ENCODE measurements at regions not wholly inside any gene's neighbourhood (a gene's known extent, or its start where the extent isn't known, plus 50 kb on each side); places are given as distances from the start of the nearest gene placed in this dataset.
"Not testable (repeated sequence)": the region's sequence is repeated elsewhere in the genome, so short reads cannot be mapped to it uniquely, and the experiment has no call there.

DNA sequence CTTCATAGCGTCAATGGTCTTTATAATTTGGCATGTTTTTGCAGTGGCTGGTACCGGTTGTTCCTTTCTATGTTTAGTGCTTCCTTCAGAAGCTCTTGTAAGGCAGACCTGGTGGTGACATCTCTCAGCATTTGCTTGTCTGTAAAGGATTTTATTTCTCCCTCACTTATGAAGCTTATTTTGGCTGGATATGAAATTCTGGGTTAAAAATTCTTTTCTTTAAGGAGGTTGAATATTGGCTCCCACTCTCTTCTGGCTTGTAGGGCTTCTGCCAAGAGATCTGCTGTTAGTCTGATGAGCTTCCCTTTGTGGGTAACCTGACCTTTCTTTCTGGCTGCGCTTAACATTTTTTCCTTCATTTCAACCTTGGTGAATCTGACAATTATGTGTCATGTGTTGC lies 250.0 kb upstream of the CTNNB1 start:
- not testable (repeated sequence) for DNase-seq

DNA sequence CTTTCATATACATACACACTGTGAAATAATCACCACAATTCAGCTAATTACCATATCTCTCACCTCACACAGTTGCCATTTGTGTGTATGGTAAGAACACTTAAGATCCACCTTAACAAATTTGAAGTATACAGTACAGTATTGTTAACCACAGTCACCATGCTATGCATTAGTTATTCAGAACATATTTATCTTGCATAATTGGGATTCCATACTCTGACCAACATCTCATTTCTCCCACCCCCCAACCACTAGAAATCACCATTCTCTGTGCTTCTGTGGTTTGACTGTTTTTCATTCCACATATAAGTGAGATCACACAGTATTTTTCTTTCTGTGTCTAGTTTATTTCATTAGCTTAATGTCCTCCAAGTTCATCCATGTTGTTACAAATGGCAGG lies 247.7 kb upstream of the CTNNB1 start:
- DNase-seq = no peak

DNA sequence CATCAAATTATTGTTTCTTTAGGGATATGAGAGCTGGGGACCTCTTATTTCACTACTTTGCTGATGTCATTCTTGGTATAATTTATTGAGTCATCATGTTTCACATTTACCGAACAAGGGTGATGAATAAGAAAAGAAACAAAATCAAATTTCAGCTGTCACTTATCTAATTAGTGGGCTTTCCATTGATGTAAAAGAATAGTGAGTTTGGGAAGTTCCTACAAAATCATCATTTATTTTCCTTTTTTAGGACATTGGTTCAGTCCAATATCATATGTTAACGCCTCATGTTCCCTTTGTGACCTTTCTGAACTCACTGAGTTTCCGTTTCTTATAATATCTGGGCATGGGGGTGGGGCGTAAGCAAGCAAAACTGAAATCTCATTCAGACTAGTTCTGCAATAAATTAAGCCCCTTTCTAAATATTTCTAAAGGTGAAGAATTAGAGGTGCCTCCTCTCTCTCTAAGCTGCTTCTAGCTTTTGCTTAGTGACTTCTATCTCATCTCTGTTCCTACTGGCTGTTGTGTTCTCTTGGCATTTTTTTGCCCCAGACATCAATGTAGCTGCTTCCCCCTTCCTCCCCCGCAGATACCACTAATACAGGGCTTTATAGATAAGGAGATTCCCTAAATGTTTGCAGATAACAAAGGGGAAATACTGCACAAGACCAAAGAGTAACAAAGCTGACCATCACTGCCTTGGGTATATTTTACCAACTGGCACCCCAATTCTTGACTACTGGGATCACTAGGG lies 238.0 kb upstream of the CTNNB1 start:
- no peak for DNase-seq

DNA sequence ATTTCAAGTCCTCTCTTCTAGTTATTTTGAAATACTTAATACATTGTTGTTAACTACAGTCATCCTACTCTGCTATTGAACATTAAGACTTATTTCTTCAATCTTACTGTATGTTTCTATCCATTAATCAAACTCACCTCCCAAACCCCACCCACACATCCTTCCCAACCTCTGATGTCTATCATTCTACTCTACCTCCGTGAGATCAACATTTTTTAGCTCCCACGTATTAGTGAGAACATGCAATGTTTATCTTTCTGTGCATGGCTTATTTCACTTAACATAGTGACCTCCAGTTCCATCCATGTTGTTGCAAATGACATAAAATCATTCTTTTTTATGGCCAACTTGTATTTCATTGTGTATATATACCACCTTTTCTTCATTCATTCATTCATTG lies 236.6 kb upstream of the CTNNB1 start:
- no peak for DNase-seq

DNA sequence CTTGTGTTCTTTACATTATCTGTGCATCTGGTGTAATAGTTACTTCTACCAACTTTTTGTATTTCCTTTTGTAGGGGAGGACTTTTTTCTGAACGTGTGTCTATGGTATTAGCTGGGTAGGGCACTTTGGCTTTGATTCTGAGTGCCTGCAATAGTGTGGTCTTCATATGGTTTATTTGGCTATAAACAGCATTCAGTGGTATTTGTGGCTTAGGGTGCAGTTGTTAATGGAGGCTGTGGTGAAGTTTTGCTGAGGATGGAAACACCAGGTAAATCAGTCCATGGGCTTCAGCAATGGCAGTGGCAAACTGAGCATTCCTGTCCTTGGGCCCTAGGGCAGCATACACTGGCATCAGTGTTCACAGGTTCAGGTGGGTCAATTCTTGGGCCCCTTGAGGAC lies 230.6 kb upstream of the CTNNB1 start:
- no peak for DNase-seq

DNA sequence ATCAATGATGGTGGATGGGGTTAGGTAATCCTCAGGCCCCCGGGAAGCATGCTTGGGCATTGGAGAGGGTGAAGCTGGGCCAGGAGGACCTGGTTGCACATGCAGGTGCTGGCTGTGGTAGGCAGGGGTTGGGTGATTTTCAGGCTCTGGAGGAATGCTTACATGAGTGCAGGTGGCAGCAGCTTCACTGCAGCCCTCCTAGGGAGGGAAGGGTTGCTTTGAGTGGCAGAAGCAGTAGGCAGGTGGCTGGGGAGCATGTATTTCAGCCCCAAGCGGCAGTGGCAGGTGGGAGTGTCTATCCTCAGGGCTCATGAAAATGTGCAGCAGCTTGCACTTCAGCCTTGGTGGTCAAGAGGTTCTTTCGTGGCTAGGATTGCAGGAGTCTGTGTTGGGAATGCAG lies 230.0 kb upstream of the CTNNB1 start:
- DNase-seq = no peak

DNA sequence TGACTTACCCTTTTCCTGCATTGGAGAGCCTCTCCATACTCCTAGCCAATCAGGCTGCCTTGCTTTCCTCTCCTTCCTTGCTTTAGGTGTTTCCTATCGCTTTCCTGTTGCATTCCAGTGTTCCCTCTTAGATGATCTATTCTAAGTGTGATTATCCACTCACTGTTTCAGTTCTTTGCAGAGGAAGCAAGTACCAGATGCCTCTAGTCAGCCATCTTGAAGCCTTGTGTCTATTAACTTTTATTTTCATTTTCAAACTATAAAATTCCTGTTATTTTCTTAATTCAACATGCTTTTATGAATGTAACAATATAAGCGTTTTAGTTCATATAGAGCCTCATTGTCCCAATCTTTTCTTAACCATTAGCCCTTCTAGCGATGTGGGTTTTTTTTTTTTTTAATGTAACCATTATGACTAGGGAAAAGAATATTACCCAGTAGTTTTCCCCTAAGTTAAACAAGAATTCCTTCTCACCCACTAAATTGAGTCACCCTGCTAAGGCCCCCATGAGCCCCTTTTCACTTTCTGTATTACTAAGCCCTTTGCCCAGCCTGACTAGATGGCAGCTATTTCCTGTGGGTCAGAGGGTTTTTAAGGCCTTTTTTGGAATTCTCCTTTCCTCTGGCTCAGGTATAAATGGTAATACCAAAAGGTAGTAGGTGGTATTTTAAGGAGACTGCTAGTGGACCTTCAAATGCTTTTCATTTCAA lies 229.4 kb upstream of the CTNNB1 start:
- no peak for DNase-seq

DNA sequence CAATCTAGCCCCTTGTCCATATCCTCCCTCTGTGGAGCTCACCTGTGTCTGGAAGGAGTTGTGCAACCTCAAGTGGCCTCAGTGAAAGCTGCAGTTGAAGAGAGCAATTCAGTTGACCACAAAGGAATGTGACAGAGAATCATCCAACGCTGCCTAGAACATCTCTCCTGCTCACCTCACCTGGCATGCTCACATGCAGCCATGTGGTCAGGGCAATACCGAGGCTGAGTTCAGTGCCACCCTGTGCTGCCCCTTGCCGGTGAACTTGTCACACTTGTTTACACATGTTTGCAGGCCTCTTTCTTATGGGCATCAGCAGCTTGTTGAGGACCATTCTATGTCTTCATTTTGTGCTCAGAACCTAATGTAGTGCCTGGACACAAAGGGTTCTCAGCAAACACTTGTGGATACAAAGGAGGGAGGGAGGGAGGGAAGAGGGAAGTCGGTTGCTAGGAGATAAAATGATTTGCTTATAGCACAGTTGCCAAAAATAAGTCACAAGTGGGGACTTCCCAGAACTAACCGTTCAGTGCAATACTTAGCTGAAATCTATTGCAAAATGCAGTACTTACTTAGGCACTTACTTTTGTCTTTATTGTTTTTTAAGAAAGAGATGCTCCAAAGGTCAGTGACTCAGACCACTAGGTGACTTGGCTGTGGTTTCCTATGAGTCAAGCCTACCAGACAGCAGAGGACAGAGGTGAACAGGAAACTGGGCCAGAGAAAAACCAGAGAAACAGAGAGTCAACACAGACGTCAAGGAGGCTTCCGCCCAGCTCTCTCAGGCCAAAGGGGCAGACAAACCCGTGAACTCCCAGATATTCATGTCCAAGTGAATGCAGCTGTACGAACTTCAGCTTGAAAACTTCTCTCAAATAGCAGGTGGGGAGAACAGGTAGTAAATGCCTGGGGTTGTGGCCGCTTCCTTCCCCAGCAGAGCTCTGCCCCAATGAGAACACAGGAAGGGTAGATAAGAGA lies 227.8 kb upstream of the CTNNB1 start:
- DNase-seq = peak in 3 of 14 donors; percentile 6 to 71 (median 12)

DNA sequence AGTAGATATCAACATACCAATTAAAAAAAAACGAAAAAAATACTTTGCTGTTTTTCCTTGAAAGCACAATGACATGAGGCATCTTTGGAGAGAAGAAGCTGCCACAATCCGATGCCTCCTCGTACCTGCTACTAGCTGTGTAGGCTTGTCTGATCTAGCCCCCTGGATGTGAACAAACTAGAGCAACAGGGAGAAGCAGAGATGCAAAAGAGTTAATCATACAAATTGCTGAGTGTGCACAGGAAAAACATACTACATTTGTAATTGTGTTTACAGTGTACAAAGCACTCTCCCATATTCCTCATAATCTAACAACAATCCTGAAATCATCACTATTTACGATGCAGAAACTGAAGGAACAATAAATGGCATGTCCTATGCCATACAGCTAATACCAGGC lies 227.0 kb upstream of the CTNNB1 start:
- no peak for DNase-seq

DNA sequence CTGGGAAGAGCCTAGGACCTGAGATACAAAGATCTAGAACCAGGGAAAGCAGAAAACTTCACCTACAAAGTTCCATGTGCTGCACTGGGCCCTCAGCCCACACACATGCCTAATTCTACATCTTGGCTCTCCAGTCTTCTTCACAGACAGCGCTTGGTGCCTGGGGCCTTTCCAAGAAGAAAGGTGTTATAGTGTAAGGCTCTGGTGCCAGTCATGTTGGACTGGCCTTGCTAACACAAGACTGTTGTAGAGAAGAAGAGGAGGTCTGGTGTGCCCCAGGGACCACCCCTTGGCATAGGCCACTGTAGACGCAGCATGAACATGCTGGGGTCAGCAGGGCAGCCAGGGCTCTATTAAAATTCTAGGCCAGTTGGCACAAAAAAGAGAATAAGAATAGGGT lies 226.2 kb upstream of the CTNNB1 start:
- peak in 1 of 14 donors; percentile 1 for DNase-seq

DNA sequence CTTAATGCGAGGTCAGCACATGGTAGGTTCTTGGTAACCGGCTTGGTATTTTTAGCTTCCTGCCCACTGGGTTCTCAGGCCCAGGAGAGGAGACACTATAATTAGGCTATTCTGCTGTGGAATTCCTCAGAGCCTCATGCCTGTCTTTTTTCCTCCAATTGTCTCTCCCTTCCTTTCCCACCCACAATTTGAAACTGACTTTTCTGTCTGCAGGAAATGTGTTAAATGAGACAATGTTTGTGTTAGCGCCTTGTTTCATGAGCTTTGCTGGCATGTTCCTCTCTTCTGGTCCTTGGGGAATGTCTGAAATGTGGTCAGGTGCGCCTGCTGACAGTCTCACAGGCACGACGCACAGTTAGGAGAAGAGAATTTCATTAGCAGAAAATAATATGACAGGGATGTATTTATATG lies 223.6 kb upstream of the CTNNB1 start:
- no peak for DNase-seq

DNA sequence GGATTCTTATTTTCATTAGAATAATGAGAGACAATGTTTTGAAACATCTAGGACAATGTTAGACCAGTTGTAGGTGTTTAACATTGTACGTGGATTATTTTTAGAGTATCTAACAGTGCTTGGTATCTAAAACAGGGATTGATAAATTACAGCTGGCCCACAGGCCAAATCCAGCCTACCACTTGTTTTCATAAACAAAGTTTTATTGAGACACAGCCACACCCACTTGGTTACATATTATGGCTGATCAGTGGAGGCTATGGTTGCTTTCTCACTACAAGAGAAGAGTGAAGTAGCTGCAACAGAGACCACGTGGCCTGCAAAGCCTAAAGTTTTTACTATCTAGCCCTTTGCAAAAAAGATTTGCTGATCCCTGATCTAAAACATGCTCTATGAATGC lies 223.1 kb upstream of the CTNNB1 start:
- no peak for DNase-seq

DNA sequence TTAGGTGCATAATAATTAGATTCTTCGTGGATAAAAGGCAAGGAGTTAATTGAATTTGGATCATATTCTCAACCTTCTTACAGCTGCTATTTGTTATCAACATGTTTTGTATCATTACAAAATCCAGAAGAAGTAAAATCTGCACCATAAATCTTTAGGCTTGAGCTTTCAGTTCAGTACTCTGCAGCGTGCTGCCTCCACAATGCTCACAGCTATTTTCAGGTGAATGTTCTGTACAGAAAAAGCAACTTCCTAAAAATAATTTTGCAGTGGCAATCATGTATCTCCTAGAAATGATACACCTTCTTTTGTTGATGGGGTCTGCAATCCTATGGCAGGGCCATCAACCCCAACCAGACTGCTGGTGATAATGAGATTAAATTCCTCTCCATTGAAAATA lies 220.9 kb upstream of the CTNNB1 start:
- no peak for DNase-seq

DNA sequence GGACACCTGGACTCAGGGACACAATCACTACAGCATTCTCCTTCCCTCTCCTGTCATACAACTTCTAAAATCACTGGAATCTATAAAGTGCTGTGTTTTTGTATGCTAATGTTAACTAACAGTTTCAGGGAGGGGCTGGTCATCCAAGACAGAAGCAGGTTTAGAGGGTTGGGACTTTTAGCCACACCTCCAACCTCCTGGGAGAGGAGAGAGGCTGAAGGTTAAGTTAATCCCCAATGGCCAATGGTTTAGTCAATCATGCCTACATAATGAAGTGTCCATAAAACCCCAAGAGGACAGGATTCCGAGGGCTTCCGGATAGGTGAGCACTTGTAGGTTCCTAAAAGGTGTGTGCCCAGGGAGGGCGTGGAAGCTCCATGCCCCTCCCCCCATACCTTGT lies 219.3 kb upstream of the CTNNB1 start:
- no peak for DNase-seq

DNA sequence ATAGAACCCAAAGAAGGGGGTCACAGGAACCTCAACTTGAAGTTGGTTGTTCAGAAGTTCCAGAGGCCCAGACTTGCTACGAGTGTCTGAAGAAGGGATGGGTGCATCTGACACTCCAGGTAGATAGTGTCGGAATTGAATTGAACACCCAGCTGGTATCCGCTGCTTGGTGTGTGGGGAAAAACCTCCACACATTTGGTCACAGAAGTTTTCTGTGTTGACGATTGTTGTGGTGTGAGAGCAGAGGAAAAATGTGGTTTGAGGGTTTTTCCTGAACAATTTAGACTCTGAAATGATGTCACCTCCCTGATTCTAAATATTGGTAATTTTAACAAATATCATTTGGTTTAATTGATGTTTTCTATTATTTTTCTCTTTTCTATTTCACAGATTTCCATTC lies 218.8 kb upstream of the CTNNB1 start:
- no peak for DNase-seq

DNA sequence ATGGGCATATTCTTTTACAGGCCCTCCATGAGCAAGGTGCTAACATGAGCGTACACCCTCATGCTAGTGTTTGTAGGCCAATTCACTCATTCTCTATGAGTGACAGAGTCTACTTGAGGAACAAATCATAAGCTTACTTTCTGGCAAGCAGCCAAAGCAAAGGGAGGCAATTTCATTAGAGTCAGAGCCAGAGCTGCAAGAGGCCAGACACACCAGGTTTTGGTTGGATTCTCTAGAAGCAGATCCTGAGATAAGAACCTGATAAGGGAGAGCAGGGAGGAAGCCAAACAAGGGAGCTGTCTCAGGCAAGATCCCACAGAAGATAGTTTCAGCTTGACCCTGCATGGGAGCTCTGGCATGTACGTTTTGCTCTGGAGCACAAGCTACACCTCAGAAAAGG lies 214.1 kb upstream of the CTNNB1 start:
- no peak for DNase-seq

DNA sequence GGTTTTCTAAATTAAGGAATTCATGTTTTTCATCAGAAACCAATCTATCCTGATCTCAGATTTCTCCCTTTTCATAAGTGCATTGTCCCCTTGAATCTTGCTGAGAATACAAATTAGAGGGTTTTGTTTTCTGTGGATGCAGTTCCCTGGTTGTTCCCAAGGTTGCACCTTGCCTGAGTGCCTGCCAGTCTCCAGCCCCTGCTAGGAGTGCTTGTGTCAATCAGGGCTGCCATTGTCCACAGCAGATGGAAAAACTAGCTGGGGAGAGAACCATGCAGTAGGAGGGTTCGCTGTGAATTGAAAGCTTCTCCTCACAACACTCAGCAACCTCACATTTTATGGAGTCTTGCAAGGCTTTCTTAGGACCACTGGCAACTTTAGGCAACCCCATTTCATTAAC lies 210.8 kb upstream of the CTNNB1 start:
- DNase-seq = no peak

DNA sequence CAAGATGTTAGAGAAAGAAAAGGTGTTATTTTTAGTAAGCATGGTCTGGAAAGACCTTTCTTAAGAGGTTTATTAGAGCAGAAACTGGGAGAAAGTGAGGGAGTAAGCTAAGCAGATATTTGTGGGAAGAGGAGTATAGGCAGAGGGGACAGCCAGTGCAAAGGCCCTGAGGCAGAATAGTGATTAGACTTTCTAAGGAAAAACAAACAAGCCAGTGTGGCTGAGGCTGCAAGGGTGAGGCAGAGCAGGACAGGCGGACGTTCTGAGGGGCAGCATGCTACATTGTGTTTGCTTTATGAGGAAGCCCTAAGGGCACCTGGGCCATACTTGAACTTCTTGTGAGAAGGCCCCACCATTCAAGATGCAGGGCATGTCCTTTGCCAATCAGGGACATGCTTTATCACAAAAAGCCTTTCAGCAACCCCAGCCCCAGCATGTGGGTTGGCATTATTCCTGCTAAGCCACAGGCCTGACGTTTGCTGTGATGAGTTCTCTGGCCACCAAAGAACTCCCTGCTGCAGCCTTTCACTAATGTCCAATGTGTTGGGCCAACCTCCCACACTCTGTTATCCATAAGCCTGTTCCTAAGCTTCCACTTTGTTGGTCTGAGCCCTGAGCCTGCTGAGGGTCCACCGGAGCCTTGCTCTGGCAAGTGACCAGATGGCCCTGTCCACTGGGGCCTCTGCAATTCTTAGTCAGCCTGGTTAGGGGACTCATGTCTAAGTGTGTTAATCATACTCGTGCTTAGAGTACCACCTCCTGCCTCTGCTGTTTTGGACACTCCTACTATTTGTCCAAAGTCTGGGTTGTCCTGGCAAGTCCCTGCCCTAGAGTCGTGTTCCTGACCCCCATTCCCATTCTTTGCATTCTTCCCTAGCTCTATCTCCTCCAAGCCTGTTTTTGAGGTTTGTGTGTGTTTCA lies 209.9 kb upstream of the CTNNB1 start:
- DNase-seq = no peak

DNA sequence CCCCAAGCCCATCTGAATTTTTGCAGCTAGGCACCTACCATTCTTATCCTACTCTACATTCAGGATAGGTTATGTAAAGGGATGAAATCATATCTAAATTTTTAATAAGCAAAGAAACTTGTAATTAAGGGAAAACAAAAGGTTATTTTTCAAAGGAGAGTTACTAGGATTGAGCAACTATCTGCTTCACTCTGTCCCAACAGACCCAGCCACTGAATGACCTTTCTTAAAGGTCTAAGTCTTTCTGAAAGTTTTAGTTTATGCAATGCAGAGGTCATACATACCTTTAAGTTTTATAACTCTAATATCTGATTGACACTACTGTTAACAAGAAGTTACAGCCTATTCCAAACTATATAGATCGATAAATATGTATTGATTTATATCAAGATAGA lies 209.2 kb upstream of the CTNNB1 start:
- DNase-seq = no peak

DNA sequence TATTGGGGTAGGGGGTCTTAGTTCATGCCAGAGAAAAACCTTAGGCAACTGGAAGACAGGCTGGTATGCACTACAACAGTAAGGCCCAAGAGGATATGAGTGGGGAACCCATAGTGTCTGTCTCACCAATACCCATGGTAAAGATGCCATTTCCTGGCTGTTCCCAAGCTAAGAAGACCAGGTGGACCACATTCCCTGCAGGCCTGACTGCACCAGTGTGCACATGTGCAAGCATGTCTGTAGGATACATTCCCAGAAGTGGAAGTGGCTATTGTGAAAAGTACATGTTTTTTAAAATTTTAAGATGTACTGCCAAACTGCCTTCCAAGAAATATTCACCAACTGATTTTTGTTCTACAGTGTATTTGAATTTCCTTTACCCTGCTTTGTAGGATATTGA lies 207.3 kb upstream of the CTNNB1 start:
- DNase-seq = no peak

DNA sequence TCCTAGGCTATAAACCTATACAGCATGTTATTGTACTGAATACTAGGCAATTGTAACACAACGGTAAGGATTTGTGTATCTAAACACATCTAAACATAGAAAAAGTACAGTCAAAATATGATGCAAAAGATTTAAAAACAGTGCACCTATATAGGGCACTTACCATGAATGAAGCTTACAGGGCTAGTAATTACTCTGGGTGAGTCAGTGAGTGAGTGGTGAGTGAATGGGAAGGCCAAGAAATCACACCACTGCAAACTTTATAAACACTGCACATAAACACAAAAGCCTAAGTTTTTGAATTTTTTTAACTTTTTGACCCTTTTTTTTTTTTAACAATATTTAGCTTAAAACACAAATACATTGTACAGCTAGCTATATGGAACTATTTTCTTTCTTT lies 204.7 kb upstream of the CTNNB1 start:
- no peak for DNase-seq

DNA sequence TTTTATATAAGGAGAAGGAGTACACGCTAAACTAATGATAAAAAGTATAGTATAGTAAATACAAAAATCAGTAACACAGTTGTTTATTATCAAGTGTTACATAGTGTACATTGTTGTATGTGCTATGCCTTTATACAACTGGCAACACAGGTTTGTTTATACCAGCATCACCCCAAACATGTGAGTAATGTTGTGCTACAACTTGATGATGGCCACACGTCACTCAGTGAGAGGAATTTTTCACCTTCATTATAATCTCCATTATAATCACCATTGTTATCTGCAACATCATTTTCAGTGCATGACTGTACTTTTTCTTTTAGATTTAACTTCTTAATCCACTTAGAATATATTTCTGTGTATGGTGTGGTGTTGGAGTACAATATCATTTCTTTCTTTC lies 204.0 kb upstream of the CTNNB1 start:
- no peak for DNase-seq
